Smooth muscle cell (in vitro differentiated cells): ENCODE measurements at regions not wholly inside any gene's neighbourhood (a gene's known extent, or its start where the extent isn't known, plus 50 kb on each side); places are given as distances from the start of the nearest gene placed in this dataset.

Experiments used
- DNase-seq: peaks from one replicate; lab custom pipeline; 2025; ENCODE audit not compliant: unreplicated experiment; lab: John Stamatoyannopoulos, UW
- H2AFZ ChIP-seq: fragments of 200-600 bp; sonication (generic); 2 replicates; pipeline ENCODE4 v1.6.0; 2016; ENCODE audit warnings: antibody characterized with exemption, low read depth, mild to moderate bottlenecking
- H3F3A ChIP-seq: fragments of 200-600 bp; sonication (generic); 2 replicates; pipeline ENCODE4 v1.6.0; 2017; ENCODE audit warnings: antibody characterized with exemption, low read depth
- H3K27ac ChIP-seq: fragments of 200-600 bp; sonication (generic); 2 replicates; pipeline ENCODE4 v1.5.1; 2016; ENCODE audit warnings: low read depth, mild to moderate bottlenecking
- H3K27me3 ChIP-seq: fragments of 200-600 bp; sonication (generic); 2 replicates; pipeline ENCODE4 v1.6.1; 2016; ENCODE audit warnings: low read depth, mild to moderate bottlenecking
- H3K36me3 ChIP-seq: fragments of 200-600 bp; sonication (generic); 2 replicates; pipeline ENCODE4 v1.5.1; 2016; ENCODE audit warnings: low read depth
- H3K4me1 ChIP-seq: fragments of 200-600 bp; sonication (generic); 2 replicates; pipeline ENCODE4 v1.5.1; 2016; ENCODE audit warnings: low read depth
- H3K4me2 ChIP-seq: fragments of 200-600 bp; sonication (generic); 2 replicates; pipeline ENCODE4 v1.6.0; 2016; ENCODE audit warnings: mild to moderate bottlenecking
- H3K4me3 ChIP-seq: fragments of 200-600 bp; sonication (generic); 2 replicates; pipeline ENCODE4 v1.5.1; 2016; ENCODE audit warnings: mild to moderate bottlenecking
- H3K79me2 ChIP-seq: fragments of 200-600 bp; sonication (generic); 2 replicates; pipeline ENCODE4 v1.6.0; 2016; ENCODE audit warnings: low read depth, mild to moderate bottlenecking
- H3K9ac ChIP-seq: fragments of 200-600 bp; sonication (generic); 2 replicates; pipeline ENCODE4 v1.6.0; 2016; ENCODE audit warnings: low read depth
- H3K9me3 ChIP-seq: fragments of 200-600 bp; sonication (generic); replicated peaks from 2 replicates; pipeline ENCODE4 v1.5.1; 2016; ENCODE audit warnings: low read depth
- H4K20me1 ChIP-seq: fragments of 200-600 bp; sonication (generic); 2 replicates; pipeline ENCODE4 v1.6.0; 2016; ENCODE audit warnings: low read depth
- WGBS: methylation state at CpG from one replicate; pipeline ENCODE4 v1.1.7; 2016; ENCODE audit warnings: low lambda C conversion rate; 5-methylcytosine and 5-hydroxymethylcytosine counted together
- TF ChIP-seq, protein P1 (sequence below): fragments of 200-600 bp; sonication (generic); IDR thresholded peaks from 2 replicates; pipeline ENCODE4 v1.5.1; 2017; ENCODE audit warnings: borderline replicate concordance, mild to moderate bottlenecking, antibody characterized with exemption; ENCODE audit not compliant: insufficient read depth, poor library complexity, severe bottlenecking

DNA sequence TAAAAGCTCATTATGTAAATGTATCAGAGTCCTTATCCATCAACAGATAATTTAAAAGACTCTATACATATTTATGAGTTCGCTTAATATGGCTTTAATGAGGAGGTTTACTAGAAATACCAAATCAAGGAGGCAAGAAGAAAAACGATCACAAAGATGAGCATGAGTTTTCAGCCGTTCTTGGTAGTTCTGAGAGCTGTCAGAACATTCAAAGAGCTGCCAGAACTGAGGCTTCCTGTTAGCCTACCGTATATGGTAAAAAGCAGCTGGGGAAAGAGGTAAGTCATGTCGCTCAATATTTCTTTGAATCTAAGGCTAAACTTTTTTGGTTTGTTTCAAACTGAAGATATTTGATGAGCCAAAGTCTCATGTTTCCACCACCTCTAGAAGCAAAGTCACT lies 115.3 kb upstream of the PLXNC1 start:
- WGBS: 81% methylated on average over 5 of the region's 5 CpGs

DNA sequence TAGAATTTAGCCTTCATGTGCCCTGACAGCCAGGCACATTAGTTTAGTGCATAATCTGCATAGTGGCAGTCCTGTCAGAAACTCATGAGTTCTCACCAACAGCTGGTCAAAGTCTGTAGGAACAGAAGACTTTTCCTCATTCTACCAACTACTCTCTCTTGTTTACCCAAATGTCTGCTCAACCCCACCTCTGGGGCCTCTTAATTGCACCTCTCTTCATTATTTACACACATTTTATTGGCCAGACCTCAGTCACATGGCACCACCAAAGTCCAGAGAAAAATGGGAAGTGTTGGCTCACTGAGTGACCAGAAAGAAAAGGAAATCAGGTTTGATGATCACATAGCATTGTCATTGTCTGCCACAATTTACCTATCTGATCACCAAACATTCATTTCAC lies 114.6 kb upstream of the PLXNC1 start:
- H3K4me2 ChIP-seq: no peak overlapping the region
- H3K9me3 ChIP-seq: no peaks in the 10 kb centered on the region
- no peak overlapping the region for H2AFZ ChIP-seq
- no peaks in the 10 kb centered on the region for H3K4me1 ChIP-seq
- no peaks in the 10 kb centered on the region for H3K79me2 ChIP-seq
- TF ChIP-seq, protein P1, sequence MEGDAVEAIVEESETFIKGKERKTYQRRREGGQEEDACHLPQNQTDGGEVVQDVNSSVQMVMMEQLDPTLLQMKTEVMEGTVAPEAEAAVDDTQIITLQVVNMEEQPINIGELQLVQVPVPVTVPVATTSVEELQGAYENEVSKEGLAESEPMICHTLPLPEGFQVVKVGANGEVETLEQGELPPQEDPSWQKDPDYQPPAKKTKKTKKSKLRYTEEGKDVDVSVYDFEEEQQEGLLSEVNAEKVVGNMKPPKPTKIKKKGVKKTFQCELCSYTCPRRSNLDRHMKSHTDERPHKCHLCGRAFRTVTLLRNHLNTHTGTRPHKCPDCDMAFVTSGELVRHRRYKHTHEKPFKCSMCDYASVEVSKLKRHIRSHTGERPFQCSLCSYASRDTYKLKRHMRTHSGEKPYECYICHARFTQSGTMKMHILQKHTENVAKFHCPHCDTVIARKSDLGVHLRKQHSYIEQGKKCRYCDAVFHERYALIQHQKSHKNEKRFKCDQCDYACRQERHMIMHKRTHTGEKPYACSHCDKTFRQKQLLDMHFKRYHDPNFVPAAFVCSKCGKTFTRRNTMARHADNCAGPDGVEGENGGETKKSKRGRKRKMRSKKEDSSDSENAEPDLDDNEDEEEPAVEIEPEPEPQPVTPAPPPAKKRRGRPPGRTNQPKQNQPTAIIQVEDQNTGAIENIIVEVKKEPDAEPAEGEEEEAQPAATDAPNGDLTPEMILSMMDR: no peak
- DNase-seq: no peak
- no peak overlapping the region for H3K27ac ChIP-seq
- H3K36me3 ChIP-seq: no peaks in the 10 kb centered on the region
- H4K20me1 ChIP-seq: no peaks in the 10 kb centered on the region
- no peak overlapping the region for H3K9ac ChIP-seq
- no peak overlapping the region for H3K4me3 ChIP-seq
- H3F3A ChIP-seq: no peaks in the 10 kb centered on the region
- H3K27me3 ChIP-seq: no peaks in the 10 kb centered on the region

More for the DNA sequence above, 115.3 kb upstream of the PLXNC1 start:
- no peaks in the 10 kb centered on the region for H3K9me3 ChIP-seq
- H3K79me2 ChIP-seq: no peaks in the 10 kb centered on the region
- H3K36me3 ChIP-seq: no peaks in the 10 kb centered on the region
- TF ChIP-seq, protein P1: no peak
- no peak overlapping the region for H3K4me2 ChIP-seq
- no peaks in the 10 kb centered on the region for H4K20me1 ChIP-seq
- no peaks in the 10 kb centered on the region for H3K27me3 ChIP-seq
- H3K4me3 ChIP-seq: no peak overlapping the region
- H3K27ac ChIP-seq: no peak overlapping the region
- no peaks in the 10 kb centered on the region for H3K4me1 ChIP-seq
- no peak for DNase-seq
- no peaks in the 10 kb centered on the region for H3F3A ChIP-seq
- no peak overlapping the region for H3K9ac ChIP-seq
- no peak overlapping the region for H2AFZ ChIP-seq

DNA sequence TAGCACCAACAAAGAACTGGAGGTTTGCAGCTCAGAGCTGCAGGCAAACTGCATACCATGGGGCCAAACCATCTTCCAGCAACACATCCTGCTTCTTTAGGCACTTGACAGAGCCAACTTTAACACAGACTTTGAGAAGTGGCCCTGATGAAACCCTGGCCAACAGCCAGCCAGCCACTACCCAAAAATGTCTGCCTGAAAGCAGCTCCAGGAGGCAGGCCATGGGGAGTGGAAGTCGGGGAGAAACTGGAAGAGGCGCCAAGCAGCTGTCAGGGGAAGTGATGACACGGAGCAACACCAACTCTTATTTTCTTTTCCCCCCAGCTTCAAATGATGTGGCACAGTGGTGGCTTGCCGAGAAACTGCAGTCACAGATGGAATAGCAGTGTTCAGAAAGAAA lies 110.9 kb upstream of the PLXNC1 start:
- H3F3A ChIP-seq: no peaks in the 10 kb centered on the region
- no peaks in the 10 kb centered on the region for H3K36me3 ChIP-seq
- H3K4me3 ChIP-seq: no peak overlapping the region
- no peaks in the 10 kb centered on the region for H4K20me1 ChIP-seq
- H2AFZ ChIP-seq: no peak overlapping the region
- H3K9me3 ChIP-seq: no peaks in the 10 kb centered on the region
- no peak overlapping the region for H3K9ac ChIP-seq
- no peaks in the 10 kb centered on the region for H3K79me2 ChIP-seq
- 94% methylated on average over 4 of the region's 4 CpGs for WGBS
- H3K27me3 ChIP-seq: no peaks in the 10 kb centered on the region
- TF ChIP-seq, protein P1: no peak
- H3K4me1 ChIP-seq: peaks cover 8% of the 10 kb centered on the region
- H3K27ac ChIP-seq: no peak overlapping the region
- no peak for DNase-seq
- no peak overlapping the region for H3K4me2 ChIP-seq

DNA sequence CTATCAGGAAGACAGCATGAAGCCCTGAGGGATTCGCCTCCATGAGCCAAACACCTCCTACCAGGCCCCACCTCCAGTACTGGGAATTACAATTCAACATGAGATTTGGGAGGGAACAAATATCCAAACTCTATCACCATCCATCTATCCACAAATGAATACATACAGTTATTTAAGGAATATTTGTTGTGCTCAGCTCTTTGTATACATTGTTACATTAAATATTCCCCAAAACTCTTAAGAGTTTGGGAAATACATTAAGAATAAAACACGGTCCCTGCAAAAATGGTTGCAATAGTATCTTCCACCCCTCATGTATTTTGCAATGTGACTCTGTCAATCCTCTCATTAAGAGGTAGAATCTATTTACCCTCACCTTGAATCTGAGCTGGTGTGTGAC lies 109.8 kb upstream of the PLXNC1 start:
- Histone ChIP-seq H3K4me1 (peaks cover 16% of the 10 kb centered on the region), H3K27ac (no peak overlapping the region), H3K36me3 (no peaks in the 10 kb centered on the region), H3K4me3 (no peak overlapping the region), H3K9me3 (no peaks in the 10 kb centered on the region), H3K27me3 (no peaks in the 10 kb centered on the region), H2AFZ (no peak overlapping the region), H3K79me2 (no peaks in the 10 kb centered on the region), H3K4me2 (no peak overlapping the region), H3K9ac (no peak overlapping the region), H4K20me1 (no peaks in the 10 kb centered on the region), H3F3A (no peaks in the 10 kb centered on the region)
- no peak for DNase-seq
- TF ChIP-seq, protein P1: no peak
- 95% methylated on average over 2 of the region's 2 CpGs for WGBS
